Epithelial cell of esophagus (primary cell): ENCODE measurements at regions not wholly inside any gene's neighbourhood (a gene's known extent, or its start where the extent isn't known, plus 50 kb on each side); places are given as distances from the start of the nearest gene placed in this dataset.

Experiments
- DNase-seq: peaks from one replicate; pipeline ENCODE4 v3.0.0; 2010; ENCODE audit warnings: low read depth
- H3K4me3 ChIP-seq: 2 replicates; pipeline ENCODE4 v1.5.1; 2011; ENCODE audit warnings: mild to moderate bottlenecking, low read length, control low read depth
- TF ChIP-seq, protein P1 (sequence below): IDR thresholded peaks from 2 replicates; pipeline ENCODE4 v1.5.1; 2011; ENCODE audit warnings: low read depth, mild to moderate bottlenecking, low read length, control low read depth, inconsistent platforms; ENCODE audit not compliant: insufficient read depth; ENCODE audit errors: missing control alignments

DNA sequence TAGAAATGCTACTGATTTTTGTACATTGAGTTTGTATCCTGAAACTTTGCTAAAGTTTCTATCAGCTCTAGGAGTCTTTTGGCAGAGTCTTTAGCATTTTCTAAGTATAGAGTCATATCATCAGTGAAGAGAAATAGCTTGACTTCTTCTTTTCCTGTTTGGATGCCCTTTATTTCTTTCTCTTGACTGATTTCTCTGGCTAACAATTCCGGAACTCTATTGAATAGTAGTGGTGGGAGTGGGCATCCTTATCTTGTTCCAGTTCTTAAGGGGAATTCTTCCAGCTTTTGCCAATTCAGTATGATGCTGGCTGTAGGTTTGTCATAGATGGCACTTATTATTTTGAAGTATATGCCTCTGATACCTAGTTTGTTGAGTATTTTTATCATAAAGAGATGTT lies 197.7 kb downstream of the AASDHPPT start:
- TF ChIP-seq, protein P1, sequence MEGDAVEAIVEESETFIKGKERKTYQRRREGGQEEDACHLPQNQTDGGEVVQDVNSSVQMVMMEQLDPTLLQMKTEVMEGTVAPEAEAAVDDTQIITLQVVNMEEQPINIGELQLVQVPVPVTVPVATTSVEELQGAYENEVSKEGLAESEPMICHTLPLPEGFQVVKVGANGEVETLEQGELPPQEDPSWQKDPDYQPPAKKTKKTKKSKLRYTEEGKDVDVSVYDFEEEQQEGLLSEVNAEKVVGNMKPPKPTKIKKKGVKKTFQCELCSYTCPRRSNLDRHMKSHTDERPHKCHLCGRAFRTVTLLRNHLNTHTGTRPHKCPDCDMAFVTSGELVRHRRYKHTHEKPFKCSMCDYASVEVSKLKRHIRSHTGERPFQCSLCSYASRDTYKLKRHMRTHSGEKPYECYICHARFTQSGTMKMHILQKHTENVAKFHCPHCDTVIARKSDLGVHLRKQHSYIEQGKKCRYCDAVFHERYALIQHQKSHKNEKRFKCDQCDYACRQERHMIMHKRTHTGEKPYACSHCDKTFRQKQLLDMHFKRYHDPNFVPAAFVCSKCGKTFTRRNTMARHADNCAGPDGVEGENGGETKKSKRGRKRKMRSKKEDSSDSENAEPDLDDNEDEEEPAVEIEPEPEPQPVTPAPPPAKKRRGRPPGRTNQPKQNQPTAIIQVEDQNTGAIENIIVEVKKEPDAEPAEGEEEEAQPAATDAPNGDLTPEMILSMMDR = no peak
- no peak for DNase-seq
- H3K4me3 ChIP-seq = no peak overlapping the region

DNA sequence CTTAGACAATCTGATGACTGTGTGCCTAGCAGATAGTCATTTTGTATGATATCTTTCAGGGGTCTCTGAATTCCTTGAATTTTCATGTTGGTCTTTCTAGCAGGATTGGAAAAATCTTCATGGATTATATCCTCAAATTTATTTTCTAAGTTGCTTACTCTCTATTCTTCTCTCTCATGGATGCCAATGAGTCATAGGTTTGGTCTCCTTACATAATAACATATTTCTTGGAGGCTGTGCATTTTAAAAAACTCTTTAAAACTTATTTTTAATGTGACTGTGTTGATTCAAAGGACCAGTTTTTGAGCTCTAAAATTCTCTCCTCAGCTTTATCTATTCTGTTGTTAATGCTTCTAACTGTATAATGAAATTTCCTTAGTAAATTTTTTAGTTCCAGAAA lies 198.7 kb downstream of the AASDHPPT start:
- TF ChIP-seq, protein P1 = no peak
- peak; percentile 24 for DNase-seq
- no peak overlapping the region for H3K4me3 ChIP-seq

DNA sequence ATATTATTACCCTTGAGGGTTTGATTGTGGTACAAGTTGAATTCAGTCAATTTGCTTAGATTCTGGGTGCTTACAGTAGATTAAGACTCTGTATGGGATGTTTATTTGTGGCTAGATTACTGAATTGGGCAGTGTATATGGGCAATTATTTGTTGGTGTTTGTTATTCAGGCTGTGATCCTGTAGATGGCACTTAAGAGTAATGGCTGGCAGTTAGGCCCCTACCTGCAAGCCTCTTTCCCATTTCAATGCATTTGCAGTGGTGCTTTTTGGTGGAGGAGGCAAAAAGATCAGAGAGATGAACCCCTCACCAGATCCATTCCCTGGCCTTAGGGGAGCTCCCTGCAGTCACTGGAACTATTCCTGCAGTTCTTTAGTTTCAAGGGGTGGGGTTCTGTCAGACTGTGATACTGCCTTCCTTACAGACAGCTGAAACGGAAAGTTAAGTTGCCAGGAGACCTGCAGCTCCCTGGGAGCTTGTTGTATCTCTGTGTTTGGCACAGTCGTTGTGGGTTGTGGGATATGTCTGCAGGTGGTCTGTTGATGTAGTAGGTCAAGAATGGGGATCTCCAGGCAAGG lies 199.5 kb downstream of the AASDHPPT start:
- TF ChIP-seq, protein P1 = peak; percentile 70
- no peak overlapping the region for H3K4me3 ChIP-seq
- peak; percentile 52 for DNase-seq

DNA sequence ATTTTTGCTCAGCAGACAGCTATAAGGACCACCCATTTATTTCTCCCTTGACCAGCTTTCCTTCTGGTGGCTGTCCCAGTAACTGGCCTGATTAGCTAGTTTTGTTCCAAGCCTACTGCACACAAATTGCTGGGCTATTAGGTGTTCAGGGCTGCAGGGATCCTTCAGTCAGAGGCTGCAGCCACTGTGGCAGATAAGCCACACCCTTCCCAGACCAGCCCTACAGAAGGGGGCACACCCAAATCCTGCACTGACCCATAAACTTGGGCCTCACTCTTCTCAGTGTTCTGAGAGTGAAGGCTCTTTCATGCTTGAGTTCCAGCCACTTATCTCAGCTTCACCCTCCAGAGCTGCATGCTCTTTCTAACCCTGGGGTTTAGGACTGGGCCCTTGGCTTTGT lies 200.0 kb downstream of the AASDHPPT start:
- TF ChIP-seq, protein P1 = no peak
- DNase-seq = no peak
- no peak overlapping the region for H3K4me3 ChIP-seq

DNA sequence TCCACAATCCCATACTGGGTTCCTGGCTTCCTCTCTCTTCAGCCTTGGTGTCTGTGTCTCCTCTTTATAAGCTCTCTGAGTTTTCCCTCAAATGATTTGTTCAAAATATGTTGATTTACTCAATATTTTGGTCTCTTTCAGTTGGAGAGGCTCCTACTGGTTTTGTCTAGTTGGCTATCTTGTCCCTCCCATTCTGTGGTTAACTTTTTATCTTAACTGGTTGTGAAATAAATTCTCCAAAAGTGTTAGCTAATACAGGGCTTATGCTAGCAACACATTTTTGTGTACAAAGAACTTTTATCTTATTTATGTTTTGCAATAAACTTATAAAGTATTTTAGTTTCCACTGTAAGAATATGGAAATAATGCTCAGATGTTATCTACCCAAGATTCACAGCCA lies 200.9 kb downstream of the AASDHPPT start:
- no peak for DNase-seq
- H3K4me3 ChIP-seq = no peak overlapping the region
- TF ChIP-seq, protein P1 = no peak

DNA sequence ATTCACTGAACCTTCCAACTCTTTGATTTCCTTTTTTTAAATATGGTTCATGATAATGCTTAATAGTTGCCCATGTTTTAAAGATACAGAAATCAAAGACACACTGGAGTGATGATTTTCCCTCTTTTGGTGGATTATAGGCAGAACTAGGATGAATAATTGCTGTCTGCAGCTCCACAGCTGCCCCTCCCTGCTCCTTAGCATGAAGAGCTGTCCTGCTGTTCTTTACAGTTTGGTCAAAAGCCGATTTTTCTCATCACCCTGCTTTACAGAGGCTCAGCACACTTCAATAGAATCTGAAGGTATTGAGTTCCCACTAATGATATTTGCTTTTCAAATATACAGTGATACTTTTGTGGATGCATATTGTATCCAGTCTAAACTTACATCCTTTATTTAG lies 202.6 kb downstream of the AASDHPPT start:
- no peak overlapping the region for H3K4me3 ChIP-seq
- DNase-seq = no peak
- TF ChIP-seq, protein P1 = no peak

DNA sequence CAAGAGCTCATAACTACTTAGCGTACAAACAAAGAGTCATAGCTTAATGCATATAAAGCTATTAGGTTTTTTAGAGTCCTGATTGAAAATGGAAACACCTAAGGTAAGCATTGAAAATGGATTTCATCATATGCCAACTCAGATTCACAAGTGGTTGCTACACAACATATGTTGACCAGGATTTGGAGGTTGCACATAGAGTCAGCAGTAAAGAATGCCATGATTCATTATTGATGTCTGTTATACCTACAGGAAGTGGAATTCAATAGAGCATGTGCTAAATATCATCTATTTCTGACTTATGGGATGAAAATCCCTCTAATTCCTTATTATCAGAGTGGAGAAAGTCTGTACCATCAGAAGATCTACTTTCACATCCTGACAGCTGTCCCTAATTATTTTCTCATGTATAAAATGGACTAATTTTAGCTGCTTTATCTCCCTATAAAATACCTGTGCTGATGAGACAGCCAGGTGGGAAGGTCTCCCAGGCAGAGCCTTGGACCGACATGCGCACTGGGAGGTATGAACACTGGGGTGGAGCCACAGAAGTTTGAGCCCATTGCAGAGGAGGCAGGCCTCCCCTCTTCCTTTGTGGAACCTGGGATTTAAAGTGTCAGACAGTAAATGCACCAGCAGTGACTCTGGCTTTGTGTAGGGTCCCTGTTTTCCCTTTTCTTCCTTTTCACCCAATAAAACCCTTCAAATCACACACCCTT lies 204.2 kb downstream of the AASDHPPT start:
- H3K4me3 ChIP-seq = no peak overlapping the region
- DNase-seq = peak; percentile 95
- TF ChIP-seq, protein P1 = no peak
